Small intestine (tissue), 7 donors: ENCODE measurements at regions not wholly inside any gene's neighbourhood (a gene's known extent, or its start where the extent isn't known, plus 50 kb on each side); places are given as distances from the start of the nearest gene placed in this dataset.

ENCODE experiments used
- DNase-seq, 2 donors: peaks; one replicate each; pipeline versions ENCODE4 v3.0.0 to v3.0.0-alpha.2; 2013
- FAIRE-seq: peaks from 2 replicates; lab custom pipeline; 2012; peaks lifted over from hg19 to GRCh38; lab: Jason Lieb, UNC
- H3K27ac ChIP-seq, 3 donors: one replicate each; pipeline ENCODE4 v1.5.1; 2013; ENCODE audit warnings: low read length in 2 of 3, mild to moderate bottlenecking in 2 of 3, control low read depth in 1 of 3, inconsistent platforms in 1 of 3, low read depth in 1 of 3, moderate library complexity in 1 of 3
- H3K27me3 ChIP-seq, 3 donors: one replicate each; pipeline ENCODE4 v1.6.1; 2013; ENCODE audit warnings: low read length in 3 of 3, inconsistent platforms in 1 of 3; ENCODE audit not compliant: control insufficient read depth in 3 of 3, insufficient read depth in 3 of 3
- H3K36me3 ChIP-seq, 3 donors: one replicate each; pipeline ENCODE4 v1.6.1; 2013; ENCODE audit warnings: low read length in 3 of 3, inconsistent platforms in 1 of 3, low read depth in 1 of 3, mild to moderate bottlenecking in 1 of 3, moderate library complexity in 1 of 3; ENCODE audit not compliant: control insufficient read depth in 3 of 3, insufficient read depth in 2 of 3
- H3K4me1 ChIP-seq, 3 donors: one replicate each; pipeline ENCODE4 v1.6.1; 2013; ENCODE audit warnings: low read length in 2 of 3, inconsistent platforms in 1 of 3, low read depth in 1 of 3, mild to moderate bottlenecking in 1 of 3, moderate library complexity in 1 of 3; ENCODE audit not compliant: control insufficient read depth in 3 of 3, insufficient read depth in 2 of 3
- H3K4me3 ChIP-seq, 3 donors: one replicate each; pipeline ENCODE4 v1.5.1; 2013; ENCODE audit warnings: low read length in 3 of 3, control low read depth in 1 of 3, inconsistent platforms in 1 of 3, low read depth in 1 of 3, mild to moderate bottlenecking in 1 of 3, moderate library complexity in 1 of 3
- H3K9me3 ChIP-seq, 2 donors: one replicate each; pipeline ENCODE4 v1.6.1; 2013; ENCODE audit warnings: low read depth in 1 of 2, low read length in 1 of 2; ENCODE audit not compliant: control insufficient read depth in 2 of 2, insufficient read depth in 1 of 2
- WGBS, 3 donors: extraction: QIAGEN DNeasy Blood & Tissue Kit; methylation state at CpG; one replicate each; pipeline ENCODE4 v1.1.7; 2013; 5-methylcytosine and 5-hydroxymethylcytosine counted together
- donor health status: healthy with polysubstance abuse.
- donor health status: control.
- donor health status: control.
- donor health status: Bipolar disorder and iron deficiency.
- donor health status: healthy.

DNA sequence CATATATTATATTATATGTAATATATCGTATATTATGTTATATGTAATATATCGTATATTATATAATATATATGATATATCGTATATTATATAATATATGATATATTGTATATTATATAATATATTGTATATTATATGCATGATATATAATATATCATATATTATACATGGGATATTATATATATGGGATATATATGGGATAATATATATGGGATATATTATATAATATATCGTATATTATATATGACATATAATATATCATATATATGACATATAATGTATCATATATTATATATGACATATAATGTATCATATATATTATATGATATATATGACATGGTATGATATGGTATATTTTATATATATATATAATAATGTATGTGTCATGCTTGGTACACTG lies 79.5 kb upstream of the CALM2 start:
- WGBS, 3 donors = 81 to 97% (median 82%) methylated on average over 4 of the region's 4 CpGs
- peak; percentile 96 for FAIRE-seq

DNA sequence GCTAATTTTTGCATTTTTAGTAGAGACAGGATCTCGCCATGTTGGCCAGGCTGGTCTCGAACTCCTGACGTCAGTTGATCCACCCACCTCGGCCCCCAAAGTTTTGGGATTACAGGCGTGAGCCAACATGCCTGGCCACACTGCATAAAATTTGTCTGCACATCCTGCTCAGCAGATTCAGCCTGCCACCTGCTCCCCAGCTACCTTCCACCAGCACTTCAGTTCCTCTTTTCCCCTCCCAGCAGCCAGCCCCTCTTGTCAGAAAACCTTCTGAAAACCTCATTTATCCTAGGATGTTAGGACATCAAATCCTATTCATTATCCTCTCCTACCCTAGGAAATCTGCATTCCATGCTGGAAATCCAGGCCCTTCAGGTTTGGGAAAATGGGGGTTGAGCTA lies 78.2 kb upstream of the CALM2 start:
- no peak for DNase-seq
- Histone ChIP-seq H3K4me3 (no peak overlapping the region), H3K4me1 (peaks cover 0 to 18% (median 1%) of the 10 kb centered on the region in 3 donors), H3K9me3 (no peaks in the 10 kb centered on the region), H3K27ac (no peak overlapping the region), H3K27me3 (no peaks in the 10 kb centered on the region), H3K36me3 (no peaks in the 10 kb centered on the region)
- no peak for FAIRE-seq
- 72 to 91% (median 85%) methylated on average over 5 of the region's 5 CpGs for WGBS, 3 donors

More for the DNA sequence above, 79.5 kb upstream of the CALM2 start:
- H3K4me3 ChIP-seq = no peak overlapping the region
- no peaks in the 10 kb centered on the region for H3K9me3 ChIP-seq
- H3K36me3 ChIP-seq = no peaks in the 10 kb centered on the region
- H3K4me1 ChIP-seq = peaks cover 0 to 18% (median 1%) of the 10 kb centered on the region in 3 donors
- DNase-seq = no peak
- H3K27ac ChIP-seq = no peak overlapping the region
- H3K27me3 ChIP-seq = no peaks in the 10 kb centered on the region

DNA sequence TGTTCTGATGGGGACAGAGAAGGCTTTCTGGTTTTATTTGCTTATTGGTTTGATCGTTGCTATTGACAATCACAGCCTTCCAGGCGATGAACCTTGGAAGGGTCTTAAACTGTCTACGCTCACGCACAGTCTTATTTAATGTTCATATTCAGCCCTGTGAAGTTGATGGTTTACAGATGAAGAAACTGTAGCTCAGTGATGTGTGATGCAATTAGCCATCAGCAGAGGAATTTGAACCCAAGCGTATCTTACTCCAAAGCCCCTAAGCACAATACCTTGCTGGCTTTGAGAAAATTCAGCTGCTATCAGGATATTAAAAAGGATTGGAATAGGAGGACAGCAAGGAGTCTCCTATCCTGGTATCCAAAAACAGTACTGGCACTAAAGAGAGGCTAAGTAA lies 77.1 kb upstream of the CALM2 start:
- Histone ChIP-seq H3K36me3 (no peaks in the 10 kb centered on the region), H3K9me3 (no peaks in the 10 kb centered on the region), H3K4me3 (no peak overlapping the region), H3K4me1 (peaks cover 0 to 18% (median 1%) of the 10 kb centered on the region in 3 donors), H3K27me3 (no peaks in the 10 kb centered on the region), H3K27ac (peak overlapping the region in 1 of 3 donors; percentile 57)
- peak in 1 of 2 donors; percentile 55 for DNase-seq
- 95 to 98% (median 97%) methylated on average over 5 of the region's 5 CpGs for WGBS, 3 donors
- no peak for FAIRE-seq

GRCh38 chr2:47251404-47251675 lies 75.0 kb upstream of the CALM2 start:
- Histone ChIP-seq H3K9me3 (no peaks in the 10 kb centered on the region), H3K27ac (no peak overlapping the region), H3K27me3 (no peaks in the 10 kb centered on the region), H3K4me3 (no peak overlapping the region), H3K36me3 (no peaks in the 10 kb centered on the region), H3K4me1 (peaks cover 0 to 18% (median 1%) of the 10 kb centered on the region in 3 donors)
- 90 to 93% (median 91%) methylated on average over 3 of the region's 3 CpGs for WGBS, 3 donors
- DNase-seq = no peak
- FAIRE-seq = no peak

DNA sequence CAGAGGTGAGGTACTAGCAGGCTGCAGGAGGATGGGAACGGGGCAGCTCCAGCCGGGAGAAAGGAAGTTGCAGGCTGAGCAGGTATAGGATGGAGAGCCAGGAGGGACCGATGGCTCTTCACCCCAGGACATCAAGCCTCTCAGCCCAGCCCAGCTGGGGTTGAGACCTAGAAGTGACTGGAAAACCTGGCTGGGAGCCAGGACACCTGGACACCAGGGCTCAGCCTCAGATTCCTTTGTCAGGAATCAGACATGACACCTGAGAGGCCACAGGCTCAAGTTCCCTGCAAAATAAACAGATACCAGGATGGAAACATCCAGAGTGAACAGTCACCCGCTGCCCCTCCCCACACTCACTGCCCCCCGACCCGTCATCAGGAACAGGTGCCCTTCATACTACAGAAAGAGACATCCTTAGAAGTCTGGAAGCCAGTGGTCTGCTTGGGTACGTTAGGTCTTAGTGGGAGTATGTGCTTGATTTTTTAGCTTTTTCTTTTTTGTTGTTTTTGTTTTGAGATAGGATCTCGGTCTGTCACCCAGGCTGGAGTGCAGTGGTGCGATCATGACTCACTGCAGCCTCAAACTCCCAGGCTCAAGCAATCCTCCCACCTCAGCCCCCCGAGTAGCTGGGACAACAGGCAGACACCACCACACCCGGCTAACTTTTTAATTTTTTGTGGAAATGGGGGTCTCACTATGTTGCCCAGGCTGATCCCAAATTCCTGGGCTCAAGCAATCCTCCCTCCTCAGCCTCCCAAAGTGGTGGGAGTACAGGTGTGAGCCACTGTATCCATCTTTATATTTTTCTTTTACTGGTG lies 74.5 kb upstream of the CALM2 start:
- Histone ChIP-seq H3K9me3 (no peaks in the 10 kb centered on the region), H3K27me3 (no peaks in the 10 kb centered on the region), H3K27ac (no peak overlapping the region), H3K4me1 (peaks cover 0 to 18% (median 1%) of the 10 kb centered on the region in 3 donors), H3K4me3 (no peak overlapping the region), H3K36me3 (no peaks in the 10 kb centered on the region)
- WGBS, 3 donors = 80 to 83% (median 80%) methylated on average over 11 of the region's 11 CpGs
- DNase-seq (no peak), FAIRE-seq (no peak)

GRCh38 chr2:47249931-47250330 lies 73.6 kb upstream of the CALM2 start:
- no peak overlapping the region for H3K27ac ChIP-seq
- no peak overlapping the region for H3K4me3 ChIP-seq
- no peaks in the 10 kb centered on the region for H3K9me3 ChIP-seq
- H3K4me1 ChIP-seq = peaks cover 0 to 18% (median 1%) of the 10 kb centered on the region in 3 donors
- H3K36me3 ChIP-seq = no peaks in the 10 kb centered on the region
- no peak for DNase-seq
- FAIRE-seq = no peak
- WGBS, 3 donors = 90 to 92% (median 92%) methylated on average over 6 of the region's 6 CpGs
- H3K27me3 ChIP-seq = no peaks in the 10 kb centered on the region

DNA sequence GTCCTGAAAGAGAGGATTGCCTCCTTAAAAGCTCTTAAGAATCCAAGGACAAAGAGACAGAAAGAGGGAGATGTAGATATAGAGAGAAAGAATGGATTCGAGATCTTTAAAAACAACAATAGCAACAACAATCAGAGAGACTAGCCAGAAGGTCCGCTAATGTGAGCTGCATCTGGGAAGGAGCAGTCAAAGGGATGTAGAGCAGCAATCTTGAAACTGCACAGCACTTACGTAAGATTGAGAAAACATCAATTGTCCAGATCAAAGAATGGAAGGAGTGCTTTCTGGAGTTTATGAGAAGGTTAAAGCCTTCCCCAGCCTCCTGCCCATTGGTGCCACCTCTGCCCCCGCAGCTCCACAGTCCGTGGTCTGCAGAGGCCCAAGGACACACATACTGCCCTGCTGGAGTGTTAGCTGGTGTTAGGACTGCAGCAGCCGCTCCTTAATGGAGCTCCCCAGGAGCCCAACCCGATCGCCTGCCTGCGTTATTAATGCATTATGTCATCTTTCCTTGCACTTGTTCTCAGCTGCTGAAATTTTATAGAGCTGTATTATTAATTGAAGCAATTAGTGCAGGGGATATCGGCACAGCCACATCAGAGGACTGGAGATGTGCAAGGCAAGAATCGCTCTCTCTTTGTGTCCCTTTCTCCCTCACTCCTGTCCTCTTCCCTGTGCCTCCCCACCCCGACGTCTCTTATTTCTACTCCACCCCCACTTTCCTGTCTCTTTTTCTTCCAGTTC lies 73.0 kb upstream of the CALM2 start:
- Histone ChIP-seq H3K4me3 (no peak overlapping the region), H3K9me3 (no peaks in the 10 kb centered on the region), H3K27ac (no peak overlapping the region), H3K27me3 (no peaks in the 10 kb centered on the region), H3K4me1 (peaks cover 0 to 18% (median 1%) of the 10 kb centered on the region in 3 donors), H3K36me3 (no peaks in the 10 kb centered on the region)
- DNase-seq (peak in 1 of 2 donors; percentile 60), FAIRE-seq (no peak)
- 26 to 56% (median 46%) methylated on average over 13 of the region's 13 CpGs for WGBS, 3 donors

GRCh38 chr2:47243596-47244323 lies 67.4 kb upstream of the CALM2 start:
- no peaks in the 10 kb centered on the region for H3K9me3 ChIP-seq
- H3K4me3 ChIP-seq = no peak overlapping the region
- FAIRE-seq = no peak
- H3K36me3 ChIP-seq = no peaks in the 10 kb centered on the region
- no peak for DNase-seq
- no peak overlapping the region for H3K27ac ChIP-seq
- no peaks in the 10 kb centered on the region for H3K4me1 ChIP-seq
- WGBS, 3 donors = 66 to 76% (median 70%) methylated on average over 14 of the region's 14 CpGs
- H3K27me3 ChIP-seq = no peaks in the 10 kb centered on the region
